Testis (tissue), 2 donors: ENCODE measurements at regions not wholly inside any gene's neighbourhood (a gene's known extent, or its start where the extent isn't known, plus 50 kb on each side); places are given as distances from the start of the nearest gene placed in this dataset.

ENCODE experiments used
- DNase-seq: peaks from one replicate; pipeline ENCODE4 v3.0.0-alpha.2; 2019
- H3K27ac ChIP-seq, 2 donors: fragments of 200-600 bp; sonication (generic); one replicate each; pipeline ENCODE4 v1.5.1; 2019
- H3K27me3 ChIP-seq: fragments of 200-600 bp; sonication (generic); one replicate; pipeline ENCODE4 v1.5.1; 2019
- H3K36me3 ChIP-seq: fragments of 200-600 bp; sonication (generic); one replicate; pipeline ENCODE4 v1.5.1; 2017; ENCODE audit warnings: low read depth; ENCODE audit errors: missing control alignments
- H3K4me1 ChIP-seq: fragments of 200-600 bp; sonication (generic); one replicate; pipeline ENCODE4 v1.5.1; 2019
- H3K4me3 ChIP-seq, 2 donors: fragments of 200-600 bp; sonication (generic); one replicate each; pipeline ENCODE4 v1.5.1; 2017 to 2019
- H3K9me3 ChIP-seq: fragments of 200-600 bp; sonication (generic); one replicate; pipeline ENCODE4 v1.5.1; 2017
- POLR2A ChIP-seq: fragments of 450-650 bp; IDR thresholded peaks from one replicate; pipeline ENCODE4 v1.6.1; 2017; ENCODE audit warnings: antibody characterized with exemption, mild to moderate bottlenecking, moderate library complexity
- whole genome bisulfite sequencing, 2 donors: methylation state at CpG; one replicate each; pipeline ENCODE4 v1.1.5; 2018; 5-methylcytosine and 5-hydroxymethylcytosine counted together
- intact Hi-C: fragments of 100-400 bp; cut with DNase I; formaldehyde crosslinking; loops from one replicate; pipeline ENCODE4 v1.15.1; 2023; ENCODE audit warnings: low total_unique reads
- TF ChIP-seq, protein P1 (sequence below), 3 experiments: fragments of 450-650 bp in 2 of 3; fragments of 200-600 bp in 1 of 3; sonication (generic) in 1 of 3; IDR thresholded peaks; one replicate each; pipeline ENCODE4 v1.5.1; 2016 to 2019; ENCODE audit warnings: antibody characterized with exemption in 3 of 3, mild to moderate bottlenecking in 2 of 3, moderate library complexity in 1 of 3

DNA sequence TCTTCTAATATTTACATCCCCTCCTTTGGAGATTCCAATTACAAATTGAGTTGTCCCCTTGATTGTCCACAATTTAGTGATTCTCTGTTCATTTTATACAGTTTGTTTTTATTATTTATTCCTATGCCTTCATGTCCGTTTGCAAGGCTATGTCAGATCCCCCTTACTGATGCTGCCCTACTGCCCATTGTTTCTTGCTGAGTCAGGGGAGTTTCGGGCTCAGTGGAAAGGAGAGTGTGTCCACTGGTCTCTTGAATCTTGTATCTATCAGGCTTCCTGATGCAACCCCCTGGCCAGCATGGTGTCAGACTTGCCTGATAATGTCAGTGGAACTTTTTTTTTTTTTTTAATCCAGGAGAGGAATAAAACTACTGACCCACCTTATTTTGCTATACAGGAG lies 384.4 kb downstream of the CDC14C start:
- H3K27ac ChIP-seq: no peak overlapping the region
- H3K9me3 ChIP-seq: no peaks in the 10 kb centered on the region
- WGBS, 2 donors: 82 to 83% methylated on average over 2 of the region's 2 CpGs
- DNase-seq: no peak
- no peak overlapping the region for H3K4me3 ChIP-seq
- TF ChIP-seq, protein P1, sequence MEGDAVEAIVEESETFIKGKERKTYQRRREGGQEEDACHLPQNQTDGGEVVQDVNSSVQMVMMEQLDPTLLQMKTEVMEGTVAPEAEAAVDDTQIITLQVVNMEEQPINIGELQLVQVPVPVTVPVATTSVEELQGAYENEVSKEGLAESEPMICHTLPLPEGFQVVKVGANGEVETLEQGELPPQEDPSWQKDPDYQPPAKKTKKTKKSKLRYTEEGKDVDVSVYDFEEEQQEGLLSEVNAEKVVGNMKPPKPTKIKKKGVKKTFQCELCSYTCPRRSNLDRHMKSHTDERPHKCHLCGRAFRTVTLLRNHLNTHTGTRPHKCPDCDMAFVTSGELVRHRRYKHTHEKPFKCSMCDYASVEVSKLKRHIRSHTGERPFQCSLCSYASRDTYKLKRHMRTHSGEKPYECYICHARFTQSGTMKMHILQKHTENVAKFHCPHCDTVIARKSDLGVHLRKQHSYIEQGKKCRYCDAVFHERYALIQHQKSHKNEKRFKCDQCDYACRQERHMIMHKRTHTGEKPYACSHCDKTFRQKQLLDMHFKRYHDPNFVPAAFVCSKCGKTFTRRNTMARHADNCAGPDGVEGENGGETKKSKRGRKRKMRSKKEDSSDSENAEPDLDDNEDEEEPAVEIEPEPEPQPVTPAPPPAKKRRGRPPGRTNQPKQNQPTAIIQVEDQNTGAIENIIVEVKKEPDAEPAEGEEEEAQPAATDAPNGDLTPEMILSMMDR (IDR thresholded peaks at IDR 0.05): no peak
- no peak for TF ChIP-seq POLR2A
- no peaks in the 10 kb centered on the region for H3K36me3 ChIP-seq
- no peaks in the 10 kb centered on the region for H3K4me1 ChIP-seq
- intact Hi-C loops: no loop called here
- H3K27me3 ChIP-seq: no peaks in the 10 kb centered on the region

- intact Hi-C loops: no loop called here
- Histone ChIP-seq H3K9me3 (no peaks in the 10 kb centered on the region), H3K4me1 (no peaks in the 10 kb centered on the region), H3K4me3 (no peak overlapping the region), H3K36me3 (no peaks in the 10 kb centered on the region), H3K27ac (no peak overlapping the region), H3K27me3 (no peaks in the 10 kb centered on the region)
- DNase-seq: no peak
- 67 to 77% methylated on average over 4 of the region's 4 CpGs for WGBS, 2 donors
- TF ChIP-seq POLR2A: no peak
- TF ChIP-seq, protein P1 (IDR thresholded peaks at IDR 0.05): no peak
Observed at GRCh38 chr7:49320083-49320482, 395.7 kb downstream of the CDC14C start.

DNA sequence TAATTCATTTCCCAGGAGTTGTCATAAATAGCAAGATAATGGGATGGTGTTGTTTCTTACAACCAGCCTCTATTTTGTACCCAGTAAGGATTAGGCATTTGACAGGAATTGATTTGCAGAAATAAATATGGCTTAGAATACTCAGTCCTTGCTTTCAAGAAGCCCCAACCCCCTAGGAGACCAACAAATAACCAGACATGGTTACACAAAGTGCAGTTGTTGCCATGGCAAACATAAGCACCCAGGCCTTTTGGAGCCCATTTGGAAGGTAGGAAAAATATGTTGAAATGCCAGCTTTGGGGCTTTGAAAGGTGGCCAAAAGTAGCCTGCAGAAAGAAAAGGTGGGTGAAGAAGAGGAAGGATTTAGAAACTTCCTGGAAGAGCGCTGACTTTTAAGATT lies 397.5 kb downstream of the CDC14C start:
- no peaks in the 10 kb centered on the region for H3K4me1 ChIP-seq
- 91 to 100% methylated on average over 1 of the region's 1 CpG for WGBS, 2 donors
- no peak for DNase-seq
- H3K27me3 ChIP-seq: no peaks in the 10 kb centered on the region
- no peaks in the 10 kb centered on the region for H3K36me3 ChIP-seq
- no peak overlapping the region for H3K27ac ChIP-seq
- no peak overlapping the region for H3K4me3 ChIP-seq
- intact Hi-C loops: no loop called here
- H3K9me3 ChIP-seq: no peaks in the 10 kb centered on the region
- TF ChIP-seq, protein P1 (IDR thresholded peaks at IDR 0.05): no peak

- no peaks in the 10 kb centered on the region for H3K27me3 ChIP-seq
- TF ChIP-seq, protein P1 (IDR thresholded peaks at IDR 0.05): no peak
- no peak for TF ChIP-seq POLR2A
- intact Hi-C loops: no loop called here
- H3K9me3 ChIP-seq: no peaks in the 10 kb centered on the region
- H3K27ac ChIP-seq: no peak overlapping the region
- H3K4me1 ChIP-seq: no peaks in the 10 kb centered on the region
- no peak overlapping the region for H3K4me3 ChIP-seq
- H3K36me3 ChIP-seq: no peaks in the 10 kb centered on the region
- no peak for DNase-seq
Observed at GRCh38 chr7:49322476-49322875, 398.1 kb downstream of the CDC14C start.

DNA sequence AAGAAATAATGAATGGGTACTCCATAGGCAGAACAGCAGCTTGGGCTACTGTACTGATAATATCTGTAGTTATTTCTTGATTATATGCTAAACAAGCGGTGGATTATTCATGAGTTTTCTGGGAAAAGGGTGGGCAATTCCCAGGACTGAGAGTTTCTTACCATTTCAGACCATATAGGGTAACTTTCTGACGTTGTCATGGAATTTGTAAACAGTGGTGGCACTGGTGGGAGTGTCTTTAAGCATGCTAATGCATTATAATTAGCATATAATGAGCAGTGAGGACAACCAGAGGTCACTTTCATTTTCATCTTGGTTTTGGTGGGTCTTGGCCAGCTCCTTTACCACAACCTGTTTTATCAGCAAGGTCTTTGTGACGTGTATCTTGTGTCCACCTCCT lies 399.7 kb downstream of the CDC14C start:
- no peak overlapping the region for H3K4me3 ChIP-seq
- H3K36me3 ChIP-seq: no peaks in the 10 kb centered on the region
- no peaks in the 10 kb centered on the region for H3K4me1 ChIP-seq
- DNase-seq: no peak
- no peaks in the 10 kb centered on the region for H3K27me3 ChIP-seq
- H3K27ac ChIP-seq: no peak overlapping the region
- WGBS, 2 donors: 55 to 70% methylated on average over 3 of the region's 3 CpGs
- no peaks in the 10 kb centered on the region for H3K9me3 ChIP-seq
- intact Hi-C loops: no loop called here
- TF ChIP-seq, protein P1 (IDR thresholded peaks at IDR 0.05): no peak
- TF ChIP-seq POLR2A: no peak
